Activated CD4-positive, CD25-positive, alpha-beta regulatory T cell treated with anti-CD3 and anti-CD28 coated beads, Interleukin-2, amount 50 U/mL, for 16 hours (primary cell): ENCODE measurements at regions not wholly inside any gene's neighbourhood (a gene's known extent, or its start where the extent isn't known, plus 50 kb on each side); places are given as distances from the start of the nearest gene placed in this dataset.
"Not testable (repeated sequence)": the region's sequence is repeated elsewhere in the genome, so short reads cannot be mapped to it uniquely, and the experiment has no call there.

ENCODE experiments used
- DNase-seq: peaks from one replicate; pipeline ENCODE4 v3.0.0-alpha.2; 2020; ENCODE audit warnings: low read depth, low spot score

DNA sequence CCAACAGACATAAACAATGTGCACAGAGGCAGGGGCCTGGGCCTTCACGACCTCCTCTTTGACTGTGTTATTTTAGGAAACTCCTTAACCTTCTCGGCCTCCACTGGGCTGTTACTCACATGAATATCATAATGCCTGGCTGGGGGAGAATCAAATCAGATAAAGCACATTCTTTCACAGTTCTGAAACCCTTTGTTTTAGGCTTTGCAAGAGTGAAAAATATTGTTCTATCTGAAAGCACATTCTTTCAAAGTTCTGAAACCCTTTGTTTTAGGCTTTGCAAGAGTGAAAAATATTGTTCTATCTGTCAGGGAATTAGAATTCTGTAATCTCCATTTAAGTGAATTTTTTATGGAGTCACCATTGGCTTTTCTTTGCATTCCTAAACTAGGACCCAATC lies 50.7 kb upstream of the SYNDIG1 start:
- no peak for DNase-seq

DNA sequence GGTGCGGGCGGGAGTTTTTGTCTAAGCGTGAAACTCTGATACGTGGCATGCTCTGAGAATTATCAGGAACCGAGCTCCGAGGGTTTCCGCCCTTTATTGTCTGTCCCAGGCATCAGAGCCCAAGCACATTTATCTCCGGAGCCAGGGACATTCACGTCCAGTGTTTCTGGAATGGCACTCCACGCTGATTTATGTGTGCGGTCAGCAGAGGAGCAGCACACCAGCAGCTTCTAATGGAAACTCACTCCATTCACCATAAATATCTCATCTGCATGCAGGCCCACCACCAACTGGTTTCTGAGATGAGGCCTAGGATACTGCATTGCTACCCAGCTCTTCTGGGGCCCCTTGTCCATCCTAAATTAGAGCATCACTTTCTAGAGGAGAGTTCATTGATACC lies 51.9 kb upstream of the SYNDIG1 start:
- DNase-seq, result no peak

DNA sequence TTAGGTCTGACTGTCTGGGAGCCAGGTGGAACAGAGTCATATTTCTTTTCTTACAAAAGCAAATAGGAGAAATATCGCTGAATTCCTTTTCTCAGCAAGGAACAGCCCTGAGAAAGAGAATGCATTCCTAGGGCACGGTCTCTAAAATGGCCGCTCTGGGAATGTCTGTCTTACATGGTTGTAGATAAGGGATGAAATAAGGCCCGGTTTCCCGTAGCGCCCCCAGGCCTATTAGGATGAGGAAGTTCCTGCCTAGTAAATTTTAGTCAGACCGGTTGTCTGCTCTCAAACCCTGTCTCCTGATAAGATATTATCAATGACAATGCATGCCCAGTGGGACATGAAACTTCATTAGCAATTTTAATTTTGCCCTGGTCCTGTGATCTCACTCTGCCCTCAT lies 54.0 kb upstream of the SYNDIG1 start:
- DNase-seq, result not testable (repeated sequence)

DNA sequence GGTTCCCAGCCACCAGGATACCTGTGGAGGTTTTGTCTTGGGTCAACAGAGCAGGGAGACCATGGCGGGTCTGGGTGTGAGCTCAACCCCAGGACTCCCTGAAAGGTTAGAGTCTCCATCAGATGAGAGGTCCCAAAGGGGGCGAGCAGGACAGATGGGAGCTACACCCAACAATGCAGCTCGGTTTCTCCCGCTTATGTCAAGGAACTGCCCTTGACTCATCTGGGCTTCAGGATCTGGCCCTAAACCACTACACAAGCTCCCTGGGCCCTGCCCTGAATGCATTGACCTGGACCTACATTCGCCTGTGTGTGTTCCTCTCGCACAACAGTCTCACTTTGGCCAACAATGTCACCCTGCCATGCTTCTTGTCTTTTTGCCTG lies 57.6 kb upstream of the SYNDIG1 start:
- DNase-seq, result no peak

DNA sequence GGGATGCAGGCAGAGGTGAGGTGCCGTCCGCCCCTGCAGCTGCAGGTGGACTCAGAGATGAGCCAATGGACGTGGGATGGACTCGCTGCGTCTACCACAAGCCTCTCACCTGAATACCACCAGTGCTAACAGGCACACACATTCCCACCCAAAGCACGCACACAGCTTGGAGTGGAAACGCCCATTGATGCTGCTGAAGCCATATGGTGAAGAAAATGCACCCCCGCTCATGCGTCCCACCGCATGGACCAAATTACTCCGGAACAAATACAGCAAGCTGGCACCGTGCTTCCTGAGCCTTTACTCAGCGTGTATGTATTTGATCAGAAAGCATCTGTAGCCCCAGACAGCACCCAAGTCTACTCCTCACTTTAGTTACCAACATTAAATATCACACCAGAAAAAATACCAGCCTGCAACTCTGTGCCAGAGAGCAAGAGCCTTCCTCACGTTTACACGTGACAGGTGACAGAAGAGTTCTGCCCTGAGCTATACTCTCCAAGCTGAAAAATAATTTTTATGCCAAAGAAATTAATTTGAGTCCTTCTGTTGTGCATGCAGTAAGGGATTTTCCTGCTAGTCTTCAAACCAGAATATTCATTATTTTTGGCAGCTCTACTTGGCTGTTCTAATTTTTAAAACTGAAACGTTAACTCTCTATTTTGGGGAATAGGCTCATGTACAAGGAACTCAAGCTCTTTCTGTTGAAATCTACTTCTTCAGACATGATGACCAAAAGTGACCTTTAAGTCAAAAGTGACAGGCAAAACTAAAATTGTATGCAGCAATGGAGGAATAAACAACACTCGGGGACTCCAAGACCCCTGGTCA lies 58.2 kb upstream of the SYNDIG1 start:
- no peak for DNase-seq

DNA sequence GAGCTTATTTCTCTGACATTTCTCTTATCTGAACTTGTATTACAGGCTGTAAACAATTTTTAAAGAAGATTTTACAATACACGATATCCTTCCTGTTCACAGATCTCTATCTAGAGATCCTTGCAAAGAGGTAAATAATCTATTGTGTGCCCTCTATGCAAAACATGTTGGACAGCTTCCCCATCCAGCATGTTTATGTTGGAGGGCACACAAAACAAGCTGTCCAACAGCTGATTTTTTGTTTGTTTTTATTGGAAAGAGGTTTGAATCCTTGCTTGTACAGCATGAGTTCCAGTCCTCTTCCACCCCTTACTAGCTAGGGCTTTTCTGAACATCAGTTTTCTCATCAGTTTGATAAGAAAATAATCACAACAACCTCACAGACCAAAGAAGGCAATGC lies 62.3 kb upstream of the SYNDIG1 start:
- DNase-seq, result no peak

DNA sequence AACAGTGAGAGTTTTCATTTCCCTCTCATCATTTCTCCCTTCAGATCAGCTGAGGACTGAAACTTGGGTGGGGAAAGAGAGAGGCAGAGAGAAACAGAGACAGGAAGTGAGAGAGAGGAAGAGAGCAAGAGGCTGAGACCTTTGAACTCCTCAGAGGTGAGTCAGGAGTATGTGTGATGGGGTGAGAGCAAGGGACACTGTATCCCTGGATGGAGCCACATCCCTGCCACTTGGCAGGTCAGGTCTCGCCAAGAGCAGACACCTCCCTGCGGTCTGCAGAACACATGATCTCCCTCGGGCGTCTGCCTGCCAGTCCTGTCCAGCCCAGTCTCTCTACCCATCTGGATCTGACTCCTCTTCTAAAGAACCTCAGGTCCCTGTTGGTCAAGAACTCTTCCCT lies 62.7 kb upstream of the SYNDIG1 start:
- no peak for DNase-seq

DNA sequence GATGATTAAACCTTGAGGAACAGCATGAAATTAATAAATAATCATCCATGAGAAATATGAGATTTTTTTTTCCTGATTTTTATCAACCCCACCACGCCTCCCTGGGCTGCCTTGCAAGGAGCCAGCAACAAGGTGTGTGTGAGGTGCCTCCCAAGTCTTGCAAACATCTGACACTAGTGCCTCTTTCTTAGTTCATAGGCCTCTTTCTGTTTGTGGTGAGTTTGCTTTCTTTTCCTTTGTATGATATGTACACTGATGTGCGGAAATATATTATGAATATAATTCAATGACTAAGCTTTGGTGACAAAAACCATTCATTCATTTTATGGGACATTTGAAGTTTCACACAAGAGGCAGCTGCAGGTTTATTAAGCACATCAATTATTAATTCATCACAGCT lies 63.2 kb upstream of the SYNDIG1 start:
- DNase-seq, result no peak

DNA sequence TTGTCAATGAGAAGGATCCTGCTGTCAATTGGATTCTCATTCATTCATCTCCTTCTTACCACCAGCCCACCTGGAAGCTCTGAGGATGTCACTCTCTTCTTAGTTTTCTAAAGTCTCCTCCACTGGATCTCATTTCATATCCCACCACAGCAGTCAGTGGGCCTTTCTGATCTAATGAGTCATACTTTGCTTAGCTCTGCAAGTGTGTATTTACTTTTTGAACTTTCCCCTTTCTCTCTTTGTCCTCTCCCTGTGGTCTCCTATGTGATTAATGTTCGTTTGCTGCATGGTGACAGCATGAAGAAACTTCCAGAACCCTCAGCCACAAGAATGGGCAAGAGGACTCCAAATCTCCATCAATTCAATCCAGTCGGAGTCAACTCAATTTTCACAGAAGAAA lies 63.6 kb upstream of the SYNDIG1 start:
- no peak for DNase-seq

DNA sequence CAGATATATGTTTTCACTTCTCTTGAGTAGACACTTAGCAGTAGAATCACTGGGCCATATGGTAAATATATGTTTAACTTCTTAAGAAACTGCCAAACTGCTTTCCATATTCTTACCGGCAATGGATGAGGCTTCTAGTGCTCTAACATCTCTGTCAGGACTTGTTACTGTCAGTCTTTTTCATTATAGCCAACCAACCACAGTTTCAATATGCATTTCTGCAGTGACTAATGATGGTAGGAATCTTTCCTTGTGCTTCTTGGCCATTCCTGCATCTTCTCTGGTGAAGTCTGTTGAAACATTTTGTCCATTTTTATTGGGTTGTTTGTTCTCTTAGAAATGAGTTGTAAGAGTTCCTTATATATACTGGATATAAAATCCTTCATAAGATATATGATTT lies 66.0 kb upstream of the SYNDIG1 start:
- DNase-seq, result no peak

DNA sequence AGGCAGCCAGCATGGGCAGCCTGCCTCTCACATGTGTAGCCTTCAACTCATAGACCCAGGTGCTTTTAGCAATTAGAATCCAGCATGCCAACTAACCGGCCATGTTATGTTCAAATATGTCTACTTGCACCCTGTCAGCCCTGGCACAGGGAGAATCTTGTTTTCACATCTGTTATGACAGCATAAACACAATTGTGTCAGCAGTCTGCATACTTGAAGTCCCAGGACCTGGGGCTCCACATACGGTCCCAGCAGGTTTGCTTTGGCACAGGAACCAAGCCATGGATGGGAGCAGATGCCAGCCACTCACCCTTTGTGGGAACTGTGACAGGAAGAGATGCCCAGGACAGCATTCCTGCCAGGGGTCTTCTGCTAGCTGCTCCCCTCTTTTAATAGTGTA lies 67.2 kb upstream of the SYNDIG1 start:
- no peak for DNase-seq

DNA sequence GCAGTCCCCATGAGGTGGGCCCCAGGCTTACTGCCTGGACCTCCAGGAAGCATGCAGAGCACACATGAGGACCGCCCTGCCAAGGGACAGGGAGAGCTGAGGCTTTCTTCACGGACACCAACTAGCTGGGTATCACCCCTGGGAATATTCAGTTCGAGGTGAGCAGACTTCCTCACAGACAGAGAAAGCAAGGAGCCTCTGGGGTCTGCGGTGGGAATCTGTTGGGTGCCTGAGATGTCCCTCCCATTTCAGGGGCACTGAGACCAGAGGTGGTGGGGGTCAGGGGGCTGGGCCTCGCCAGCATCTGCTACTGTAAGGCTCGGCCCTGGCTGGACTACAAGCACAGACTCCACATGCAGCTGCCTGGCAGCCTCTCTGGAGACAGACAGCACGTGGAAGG lies 74.3 kb upstream of the SYNDIG1 start:
- DNase-seq, result no peak

DNA sequence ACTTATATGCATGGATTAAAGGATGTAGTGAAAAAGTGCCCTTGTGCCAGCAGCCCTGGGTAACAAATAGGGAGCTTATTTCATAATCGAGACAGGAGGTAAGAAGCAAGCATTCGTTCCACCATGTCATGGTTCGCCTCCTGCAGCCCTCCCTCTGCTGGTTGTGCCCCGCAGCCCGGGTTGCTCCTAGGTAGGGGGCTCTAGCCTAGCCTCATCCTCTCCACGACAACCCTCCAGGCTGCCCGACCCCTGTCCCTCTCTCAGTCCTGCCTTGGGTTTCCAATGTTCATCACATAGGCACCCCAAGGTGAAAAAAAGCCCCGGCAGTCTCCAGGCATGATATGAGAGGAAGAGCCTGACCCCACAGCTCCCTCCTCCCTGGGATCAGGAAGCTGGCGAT lies 75.5 kb upstream of the SYNDIG1 start:
- no peak for DNase-seq

DNA sequence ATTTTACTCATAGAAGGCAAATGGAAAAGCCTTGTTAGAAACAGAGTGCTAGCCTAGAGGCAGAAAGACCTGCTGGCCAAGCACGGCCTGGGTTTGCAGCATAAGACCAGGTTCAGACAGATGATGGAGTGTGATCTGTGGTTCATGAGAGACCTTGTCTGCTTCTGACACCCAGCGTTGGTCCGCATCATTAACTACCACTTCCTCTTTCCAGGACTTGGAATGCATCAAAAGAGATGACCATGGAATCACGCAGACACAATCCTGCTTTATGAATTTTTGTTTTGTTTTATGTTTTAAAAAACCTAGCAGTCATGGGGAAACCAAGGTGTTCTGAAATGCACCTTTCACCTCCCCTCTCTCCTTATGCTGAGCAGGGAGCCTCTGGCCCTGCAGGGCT lies 76.8 kb upstream of the SYNDIG1 start:
- DNase-seq, result no peak

DNA sequence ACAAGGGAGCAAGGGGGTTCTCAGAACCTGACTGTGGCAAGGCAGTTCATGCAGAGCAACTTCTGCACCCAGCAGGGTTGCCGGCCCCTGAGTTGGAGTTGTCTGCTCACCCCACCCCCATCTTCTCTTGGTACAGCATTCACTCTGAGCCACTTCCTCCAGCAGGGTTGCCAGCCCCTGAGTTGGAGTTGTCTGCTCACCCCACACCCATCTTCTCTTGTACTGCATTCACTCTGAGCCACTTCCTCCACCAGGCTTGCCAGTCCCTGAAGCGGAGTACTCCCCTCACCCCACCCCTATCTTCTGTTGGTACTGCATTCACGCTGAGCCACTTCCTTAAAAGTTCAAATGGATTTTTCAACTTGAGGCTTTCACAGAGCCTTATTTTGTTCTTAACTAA lies 79.7 kb upstream of the SYNDIG1 start:
- DNase-seq, result no peak

DNA sequence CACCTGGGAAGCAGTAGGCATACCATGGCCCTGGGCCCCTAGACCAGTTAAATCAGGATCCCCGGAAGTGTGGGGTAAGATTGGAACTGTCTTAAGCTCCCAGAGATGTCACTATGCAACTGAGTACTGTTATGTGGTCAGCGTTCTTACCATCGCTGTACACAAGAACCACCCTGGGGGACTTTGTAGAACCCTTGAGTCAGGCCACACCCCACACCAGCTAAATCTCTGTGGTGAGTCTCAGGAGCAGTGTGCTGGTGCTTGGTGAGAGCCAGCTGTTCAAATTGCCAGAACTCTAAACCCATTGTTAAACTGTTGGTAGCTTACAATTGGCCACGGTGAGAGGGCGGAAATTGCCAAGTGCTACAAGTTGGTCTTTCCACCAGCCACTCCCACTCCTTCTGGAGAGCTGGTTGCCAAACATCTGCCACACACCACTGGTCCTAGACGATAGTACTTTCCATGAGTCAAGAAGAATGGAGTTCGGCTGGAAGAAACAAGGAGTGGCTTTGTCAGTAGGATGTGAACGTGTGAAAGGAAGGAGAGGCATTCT lies 80.5 kb upstream of the SYNDIG1 start:
- DNase-seq, result no peak

DNA sequence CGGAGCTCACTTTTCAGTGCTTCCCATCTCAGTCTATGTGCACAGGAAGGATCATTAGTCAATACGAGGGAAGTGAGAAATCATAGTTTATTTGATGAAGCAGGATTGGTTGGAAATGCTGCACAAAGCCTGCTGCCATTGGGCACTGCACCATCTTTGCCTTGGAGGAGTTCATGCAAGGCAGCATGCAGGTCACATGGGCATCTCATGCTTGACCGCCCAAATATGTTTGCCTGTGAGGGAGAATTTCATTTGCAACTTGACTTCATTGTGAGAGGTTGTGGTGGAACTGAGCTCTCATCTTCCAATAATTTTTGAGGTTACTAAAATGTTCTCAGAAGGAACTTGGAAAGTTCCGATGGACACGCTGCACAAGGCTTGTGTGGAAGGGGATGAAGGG lies 83.9 kb upstream of the SYNDIG1 start:
- no peak for DNase-seq

DNA sequence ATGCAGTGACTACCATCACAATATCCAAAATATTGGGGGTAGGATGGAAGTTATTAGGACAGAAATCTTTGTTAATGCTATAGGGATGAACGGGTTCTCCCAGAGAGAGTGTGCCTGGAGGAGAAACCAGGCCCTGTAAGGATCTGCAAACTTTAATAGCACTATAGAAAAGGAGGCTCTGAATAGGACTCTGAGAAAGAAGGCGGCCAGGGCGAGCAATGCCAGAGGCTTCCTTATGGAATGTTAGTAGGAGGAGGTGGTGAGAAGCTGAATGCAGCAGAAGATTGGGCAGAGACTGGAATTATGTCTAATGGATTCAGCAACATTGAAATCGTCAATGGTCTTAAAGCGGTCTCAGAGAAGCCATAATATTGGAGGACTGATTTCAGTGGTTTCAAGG lies 84.6 kb upstream of the SYNDIG1 start:
- no peak for DNase-seq

DNA sequence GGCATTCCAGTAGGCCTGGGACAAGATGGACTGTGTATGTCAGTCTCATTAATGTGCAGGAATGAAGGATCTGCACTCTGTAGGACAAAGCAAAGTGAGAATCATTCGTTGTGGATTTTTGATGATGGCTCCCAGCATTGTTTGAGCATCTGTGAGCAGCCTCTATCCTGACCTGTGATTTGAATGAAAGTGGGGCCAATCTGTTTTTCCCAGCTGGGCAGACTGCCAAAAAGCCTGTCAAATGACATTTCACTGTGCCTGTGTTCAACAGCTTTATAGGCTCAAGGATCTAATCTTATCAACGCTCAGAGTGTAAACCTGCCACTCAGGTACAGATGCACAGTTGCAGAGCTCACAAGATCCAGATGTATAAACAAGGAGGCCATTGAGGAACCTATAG lies 86.7 kb upstream of the SYNDIG1 start:
- DNase-seq, result no peak

DNA sequence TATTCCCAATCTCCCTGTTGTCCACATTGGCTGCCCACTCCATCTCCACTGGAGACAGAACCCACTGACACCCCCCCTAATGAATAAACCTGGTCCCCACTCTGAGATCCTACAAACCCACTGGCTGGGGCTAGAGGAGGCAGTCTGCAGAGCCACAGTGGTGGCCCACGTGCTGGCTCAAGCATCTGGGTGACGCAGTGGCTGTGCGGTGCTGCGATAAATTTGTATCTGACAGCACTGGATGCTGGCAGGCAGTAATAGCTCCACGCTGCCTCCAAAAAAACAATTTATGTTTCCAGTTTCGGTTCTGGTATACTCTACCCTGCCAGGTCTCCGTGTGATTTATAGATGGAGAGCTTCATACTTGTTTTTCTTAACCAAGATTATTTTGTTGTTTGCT lies 87.1 kb upstream of the SYNDIG1 start:
- DNase-seq, result no peak

DNA sequence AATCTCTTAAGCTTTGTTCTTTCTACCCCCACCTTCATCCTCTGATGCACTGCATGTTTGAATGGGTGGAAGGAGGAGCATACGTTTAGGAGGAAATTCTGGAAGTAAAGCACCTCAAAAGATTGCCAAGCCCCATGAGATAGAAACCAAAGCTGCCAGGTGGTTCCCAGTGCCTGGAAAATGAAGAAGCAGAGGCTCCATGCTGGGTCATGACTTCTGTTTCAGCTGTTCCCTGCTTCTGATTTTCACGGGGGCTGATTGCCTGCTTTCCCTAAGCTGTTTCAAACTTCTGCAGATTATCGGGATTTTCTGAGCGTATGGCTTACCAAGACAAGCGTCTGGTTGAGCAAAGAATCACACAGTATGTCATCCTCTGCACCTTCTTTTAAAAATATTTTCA lies 87.5 kb upstream of the SYNDIG1 start:
- no peak for DNase-seq

DNA sequence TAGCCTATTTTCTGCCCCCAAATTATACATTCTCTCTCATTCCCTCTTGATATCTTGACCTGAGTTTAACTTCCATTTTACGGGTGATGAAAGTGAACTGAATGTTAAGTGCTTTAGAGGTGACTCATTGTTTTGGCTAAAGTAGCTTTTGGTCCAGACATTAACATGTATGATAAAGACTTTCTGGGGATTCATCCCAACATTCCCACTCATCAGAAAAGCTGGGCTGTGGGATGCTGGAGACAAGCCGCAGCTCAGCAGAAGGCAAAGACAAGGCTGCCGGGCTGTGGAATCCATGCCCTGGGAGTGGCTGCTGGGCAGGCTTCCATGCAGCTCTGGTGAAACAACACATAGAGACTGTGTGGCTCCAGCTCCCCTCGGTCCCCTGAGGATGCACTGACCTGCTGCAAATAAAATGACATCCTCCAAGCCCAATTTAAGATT lies 89.9 kb upstream of the SYNDIG1 start:
- no peak for DNase-seq

DNA sequence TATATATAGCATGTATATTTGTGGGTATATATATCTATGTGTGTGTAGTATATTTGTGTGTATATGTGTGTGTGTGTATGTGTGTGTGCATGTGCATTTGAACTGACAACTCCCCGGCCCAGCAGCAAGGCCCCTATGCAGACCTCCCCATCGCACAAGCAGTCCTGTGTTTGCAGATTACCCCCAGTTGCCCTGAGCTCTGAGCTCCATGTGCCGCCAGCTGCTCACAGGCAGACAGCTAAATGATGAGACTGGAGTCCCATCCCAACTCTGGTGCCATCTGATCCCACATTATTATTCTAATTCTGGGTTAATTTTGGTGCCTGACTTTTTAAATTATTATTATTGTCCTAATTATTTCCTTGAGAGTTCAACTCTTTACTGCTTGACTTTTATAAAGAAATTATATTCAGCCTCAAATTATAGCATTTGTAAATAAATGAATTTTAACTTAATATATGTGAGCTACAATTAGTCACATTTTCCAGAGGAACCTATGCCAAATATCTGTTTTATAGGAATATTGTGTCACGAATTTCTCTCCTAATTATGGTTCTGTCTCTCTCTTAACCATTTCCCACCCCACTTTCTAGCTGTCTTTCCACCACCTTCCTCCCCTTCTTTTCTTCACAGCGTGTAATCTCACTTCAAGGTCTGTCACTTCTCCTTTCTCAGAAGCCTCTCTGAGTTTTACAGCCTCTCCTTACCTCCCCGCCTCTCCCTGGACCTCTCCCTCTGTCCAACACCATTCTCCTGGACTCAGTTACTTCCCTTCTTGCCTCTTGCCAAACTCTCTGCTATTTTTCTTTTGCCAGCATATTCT lies 90.6 kb upstream of the SYNDIG1 start:
- no peak for DNase-seq
